ENCODE measurements at regions not wholly inside any gene's neighbourhood (a gene's known extent, or its start where the extent isn't known, plus 50 kb on each side); places are given as distances from the start of the nearest gene placed in this dataset.

GRCh38 chr9:89843074-89843473 lies 238.3 kb downstream of the GADD45G start:
- TF ChIP-seq EP300 (IDR thresholded peaks at IDR 0.05) (no peak), POLR2A (IDR thresholded peaks at IDR 0.05) (no peak), POLR2AphosphoS5 (IDR thresholded peaks at IDR 0.05) (no peak), CTCF (IDR thresholded peaks at IDR 0.05) (no peak)
- 96 to 100% methylated on average over 1 to 4 of the region's 5 CpGs for WGBS, 2 donors (ENCODE audit: low coverage in 1 of 2)
- H3K27me3 ChIP-seq, result no peaks in the 10 kb centered on the region
- no peak overlapping the region for H3K4me3 ChIP-seq
- H3K36me3 ChIP-seq, result no peaks in the 10 kb centered on the region
- no peak overlapping the region for H3K27ac ChIP-seq
- peaks cover 0 to 11% (median 8%) of the 10 kb centered on the region in 3 donors for H3K4me1 ChIP-seq
- H3K9me3 ChIP-seq, result no peaks in the 10 kb centered on the region
- no peak for ATAC-seq

GRCh38 chr9:89843591-89843990 lies 238.8 kb downstream of the GADD45G start:
- H3K36me3 ChIP-seq, result no peaks in the 10 kb centered on the region
- no peaks in the 10 kb centered on the region for H3K27me3 ChIP-seq
- H3K9me3 ChIP-seq, result no peaks in the 10 kb centered on the region
- 100% methylated on average over 1 of the region's 3 CpGs; no CpG with 5 or more reads in 1 of the 2 donors for WGBS, 2 donors (ENCODE audit: low coverage in 1 of 2)
- TF ChIP-seq CTCF (IDR thresholded peaks at IDR 0.05), result no peak
- no peak for TF ChIP-seq EP300 (IDR thresholded peaks at IDR 0.05)
- TF ChIP-seq POLR2A (IDR thresholded peaks at IDR 0.05), result no peak
- no peak for TF ChIP-seq POLR2AphosphoS5 (IDR thresholded peaks at IDR 0.05)
- H3K4me3 ChIP-seq, result no peak overlapping the region
- ATAC-seq, result no peak
- peaks cover 0 to 11% (median 8%) of the 10 kb centered on the region in 3 donors for H3K4me1 ChIP-seq
- no peak overlapping the region for H3K27ac ChIP-seq

- no peak for ATAC-seq
- H3K36me3 ChIP-seq, result no peaks in the 10 kb centered on the region
Measured at GRCh38 chr9:89844075-89844474, 239.3 kb downstream of the GADD45G start.

GRCh38 chr9:89844535-89844934 lies 239.7 kb downstream of the GADD45G start:
- WGBS, 2 donors (ENCODE audit: low coverage in 1 of 2), result 95 to 100% methylated on average over 2 to 3 of the region's 6 CpGs
- no peaks in the 10 kb centered on the region for H3K9me3 ChIP-seq
- no peak for ATAC-seq
- H3K4me3 ChIP-seq, result no peak overlapping the region
- TF ChIP-seq POLR2A (IDR thresholded peaks at IDR 0.05) (no peak), EP300 (IDR thresholded peaks at IDR 0.05) (no peak), POLR2AphosphoS5 (IDR thresholded peaks at IDR 0.05) (no peak), CTCF (IDR thresholded peaks at IDR 0.05) (no peak)
- H3K27me3 ChIP-seq, result no peaks in the 10 kb centered on the region
- H3K4me1 ChIP-seq, result peaks cover 0 to 5% (median 3%) of the 10 kb centered on the region in 3 donors
- H3K27ac ChIP-seq, result no peak overlapping the region
- H3K36me3 ChIP-seq, result no peaks in the 10 kb centered on the region

More at GRCh38 chr9:89844075-89844474, 239.3 kb downstream of the GADD45G start:
- TF ChIP-seq POLR2AphosphoS5 (IDR thresholded peaks at IDR 0.05), result no peak
- no peak for TF ChIP-seq EP300 (IDR thresholded peaks at IDR 0.05)
- TF ChIP-seq POLR2A (IDR thresholded peaks at IDR 0.05), result no peak
- no peak for TF ChIP-seq CTCF (IDR thresholded peaks at IDR 0.05)
- 93 to 99% methylated on average over 2 to 5 of the region's 5 CpGs for WGBS, 2 donors (ENCODE audit: low coverage in 1 of 2)
- no peaks in the 10 kb centered on the region for H3K9me3 ChIP-seq
- H3K27ac ChIP-seq, result no peak overlapping the region
- peaks cover 0 to 8% (median 8%) of the 10 kb centered on the region in 3 donors for H3K4me1 ChIP-seq
- no peaks in the 10 kb centered on the region for H3K27me3 ChIP-seq
- no peak overlapping the region for H3K4me3 ChIP-seq

GRCh38 chr9:89845321-89845720 lies 240.5 kb downstream of the GADD45G start:
- Histone ChIP-seq H3K4me1 (peaks cover 0 to under 1% (median 0%) of the 10 kb centered on the region in 3 donors), H3K27me3 (no peaks in the 10 kb centered on the region), H3K4me3 (no peak overlapping the region), H3K27ac (no peak overlapping the region), H3K36me3 (no peaks in the 10 kb centered on the region), H3K9me3 (no peaks in the 10 kb centered on the region)
- ATAC-seq, result no peak
- TF ChIP-seq POLR2A (IDR thresholded peaks at IDR 0.05) (no peak), EP300 (IDR thresholded peaks at IDR 0.05) (no peak), CTCF (IDR thresholded peaks at IDR 0.05) (no peak), POLR2AphosphoS5 (IDR thresholded peaks at IDR 0.05) (no peak)
- 40 to 57% methylated on average over 1 to 2 of the region's 3 CpGs for WGBS, 2 donors (ENCODE audit: low coverage in 1 of 2)

Data from gastroesophageal sphincter (tissue), 4 donors.